ENCODE measurements at regions not wholly inside any gene's neighbourhood (a gene's known extent, or its start where the extent isn't known, plus 50 kb on each side); places are given as distances from the start of the nearest gene placed in this dataset.

- no peaks in the 10 kb centered on the region for H3K36me3 ChIP-seq
- H3K27ac ChIP-seq: no peak overlapping the region
- TF ChIP-seq POLR2A (IDR thresholded peaks at IDR 0.05) (no peak), CTCF (IDR thresholded peaks at IDR 0.05) (no peak), EP300 (IDR thresholded peaks at IDR 0.05) (no peak)
- no peaks in the 10 kb centered on the region for H3K27me3 ChIP-seq
- no peaks in the 10 kb centered on the region for H3K9me3 ChIP-seq
- H3K4me3 ChIP-seq: no peak overlapping the region
- no peak for DNase-seq (ENCODE audit: low spot score in 2 of 2)
- no peaks in the 10 kb centered on the region for H3K4me1 ChIP-seq
- WGBS, 2 donors: 64 to 67% methylated on average over 3 of the region's 3 CpGs
Observed at GRCh38 chr5:136425921-136426320, 60.6 kb upstream of the TRPC7 start.

GRCh38 chr5:136424835-136425584, 59.7 kb upstream of the TRPC7 start:
- H3K4me1 ChIP-seq: no peaks in the 10 kb centered on the region
- no peaks in the 10 kb centered on the region for H3K36me3 ChIP-seq
- H3K27ac ChIP-seq: no peak overlapping the region
- no peak overlapping the region for H3K4me3 ChIP-seq
- 32 to 34% methylated on average over 10 to 11 of the region's 11 CpGs for WGBS, 2 donors
- DNase-seq (ENCODE audit: low spot score in 2 of 2): peak; percentile 30 to 62
- H3K9me3 ChIP-seq: no peaks in the 10 kb centered on the region
- H3K27me3 ChIP-seq: no peaks in the 10 kb centered on the region
- TF ChIP-seq POLR2A (IDR thresholded peaks at IDR 0.05): no peak
- peak; percentile 27 to 46 (median 36) for TF ChIP-seq CTCF (IDR thresholded peaks at IDR 0.05)

GRCh38 chr5:136423944-136424606, 58.7 kb upstream of the TRPC7 start:
- no peaks in the 10 kb centered on the region for H3K27me3 ChIP-seq
- H3K9me3 ChIP-seq: no peaks in the 10 kb centered on the region
- no peaks in the 10 kb centered on the region for H3K4me1 ChIP-seq
- no peak overlapping the region for H3K27ac ChIP-seq
- no peak for DNase-seq (ENCODE audit: low spot score in 2 of 2)
- no peak for TF ChIP-seq CTCF (IDR thresholded peaks at IDR 0.05)
- TF ChIP-seq EP300 (IDR thresholded peaks at IDR 0.05): no peak
- no peak for TF ChIP-seq POLR2A (IDR thresholded peaks at IDR 0.05)
- WGBS, 2 donors: 69 to 70% methylated on average over 2 of the region's 2 CpGs
- H3K4me3 ChIP-seq: no peak overlapping the region
- no peaks in the 10 kb centered on the region for H3K36me3 ChIP-seq

GRCh38 chr5:136420168-136420898, 55.0 kb upstream of the TRPC7 start:
- Histone ChIP-seq H3K4me3 (no peak overlapping the region), H3K27ac (no peak overlapping the region), H3K36me3 (no peaks in the 10 kb centered on the region), H3K4me1 (no peaks in the 10 kb centered on the region), H3K9me3 (no peaks in the 10 kb centered on the region), H3K27me3 (no peaks in the 10 kb centered on the region)
- no peak for DNase-seq (ENCODE audit: low spot score in 2 of 2)
- no peak for TF ChIP-seq EP300 (IDR thresholded peaks at IDR 0.05)
- WGBS, 2 donors: 26 to 30% methylated on average over 5 of the region's 5 CpGs

GRCh38 chr5:136418301-136418700, 53.0 kb upstream of the TRPC7 start:
- Histone ChIP-seq H3K4me3 (no peak overlapping the region), H3K27ac (no peak overlapping the region), H3K27me3 (no peaks in the 10 kb centered on the region), H3K36me3 (no peaks in the 10 kb centered on the region), H3K9me3 (no peaks in the 10 kb centered on the region), H3K4me1 (no peaks in the 10 kb centered on the region)
- no peak for DNase-seq (ENCODE audit: low spot score in 2 of 2)
- TF ChIP-seq POLR2A (IDR thresholded peaks at IDR 0.05): no peak
- no peak for TF ChIP-seq EP300 (IDR thresholded peaks at IDR 0.05)
- TF ChIP-seq CTCF (IDR thresholded peaks at IDR 0.05): no peak
- WGBS, 2 donors: 67 to 72% methylated on average over 4 of the region's 4 CpGs

Data from tibial nerve (tissue), 4 donors.